GM13977 (cell line): ENCODE measurements at regions not wholly inside any gene's neighbourhood (a gene's known extent, or its start where the extent isn't known, plus 50 kb on each side); places are given as distances from the start of the nearest gene placed in this dataset.

ENCODE experiments used
- DNase-seq: peaks from one replicate; pipeline ENCODE4 v3.0.0; 2012; ENCODE audit warnings: low spot score
- in situ Hi-C: fragments of 300-500 bp; cut with MboI; formaldehyde crosslinking; loops from one replicate; pipeline ENCODE4 v1.12.0; 2022; ENCODE audit warnings: low sequenced_read_pairs, low pct_unique_long_range_greater_than_20kb, mixed read lengths, inconsistent platforms; ENCODE audit not compliant: unreplicated experiment
- TF ChIP-seq, protein P1 (sequence below): IDR thresholded peaks from 2 replicates; pipeline ENCODE4 v1.5.1; 2012; ENCODE audit warnings: mild to moderate bottlenecking, control low read depth; ENCODE audit not compliant: insufficient read depth; ENCODE audit errors: extremely low read depth, missing control alignments

DNA sequence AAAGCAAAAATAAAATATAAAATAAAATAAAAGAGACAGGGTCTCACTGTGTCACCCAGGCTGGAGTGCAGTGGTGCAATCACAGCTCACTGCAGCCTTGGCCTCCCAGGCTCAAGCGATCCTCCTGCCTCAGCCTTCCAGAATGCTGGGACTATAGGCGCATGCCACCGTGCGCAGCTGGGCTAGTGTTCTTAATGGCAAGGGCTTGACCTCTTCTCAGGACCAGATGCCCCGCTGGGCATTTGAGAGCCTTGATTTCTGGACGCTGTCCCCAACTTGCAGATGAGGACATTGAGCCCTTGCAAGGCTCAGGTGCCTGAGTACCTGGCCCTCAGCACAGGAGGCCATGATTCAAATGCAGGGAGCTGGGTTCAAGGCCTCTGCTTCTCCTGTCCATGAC is 82.6 kb downstream of the DHCR7 start:
- TF ChIP-seq, protein P1, sequence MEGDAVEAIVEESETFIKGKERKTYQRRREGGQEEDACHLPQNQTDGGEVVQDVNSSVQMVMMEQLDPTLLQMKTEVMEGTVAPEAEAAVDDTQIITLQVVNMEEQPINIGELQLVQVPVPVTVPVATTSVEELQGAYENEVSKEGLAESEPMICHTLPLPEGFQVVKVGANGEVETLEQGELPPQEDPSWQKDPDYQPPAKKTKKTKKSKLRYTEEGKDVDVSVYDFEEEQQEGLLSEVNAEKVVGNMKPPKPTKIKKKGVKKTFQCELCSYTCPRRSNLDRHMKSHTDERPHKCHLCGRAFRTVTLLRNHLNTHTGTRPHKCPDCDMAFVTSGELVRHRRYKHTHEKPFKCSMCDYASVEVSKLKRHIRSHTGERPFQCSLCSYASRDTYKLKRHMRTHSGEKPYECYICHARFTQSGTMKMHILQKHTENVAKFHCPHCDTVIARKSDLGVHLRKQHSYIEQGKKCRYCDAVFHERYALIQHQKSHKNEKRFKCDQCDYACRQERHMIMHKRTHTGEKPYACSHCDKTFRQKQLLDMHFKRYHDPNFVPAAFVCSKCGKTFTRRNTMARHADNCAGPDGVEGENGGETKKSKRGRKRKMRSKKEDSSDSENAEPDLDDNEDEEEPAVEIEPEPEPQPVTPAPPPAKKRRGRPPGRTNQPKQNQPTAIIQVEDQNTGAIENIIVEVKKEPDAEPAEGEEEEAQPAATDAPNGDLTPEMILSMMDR = no peak
- DNase-seq = no peak
- in situ Hi-C loops = no loop called here

DNA sequence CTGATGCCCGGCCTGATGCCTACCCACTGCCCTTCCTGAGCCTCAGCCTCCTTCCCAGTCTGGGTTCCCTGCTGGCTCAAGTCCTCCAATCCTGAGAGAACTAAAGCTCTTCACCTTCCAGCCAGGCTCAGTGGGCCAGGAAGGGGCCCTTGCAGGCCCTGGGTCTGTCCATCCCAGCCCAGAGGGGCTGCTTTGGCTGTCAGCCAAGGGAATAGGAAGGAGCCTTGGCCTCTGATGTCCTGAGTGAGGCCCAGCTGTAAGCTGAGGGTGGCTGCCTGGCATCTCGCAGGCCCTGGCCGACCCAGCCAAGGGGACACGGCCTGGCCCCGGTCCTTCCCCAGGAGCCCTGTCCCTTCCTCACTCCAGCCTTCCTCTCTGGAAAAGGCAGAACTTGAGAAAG is 83.4 kb downstream of the DHCR7 start:
- TF ChIP-seq, protein P1 = no peak
- DNase-seq = no peak
- in situ Hi-C loops = no loop called here

DNA sequence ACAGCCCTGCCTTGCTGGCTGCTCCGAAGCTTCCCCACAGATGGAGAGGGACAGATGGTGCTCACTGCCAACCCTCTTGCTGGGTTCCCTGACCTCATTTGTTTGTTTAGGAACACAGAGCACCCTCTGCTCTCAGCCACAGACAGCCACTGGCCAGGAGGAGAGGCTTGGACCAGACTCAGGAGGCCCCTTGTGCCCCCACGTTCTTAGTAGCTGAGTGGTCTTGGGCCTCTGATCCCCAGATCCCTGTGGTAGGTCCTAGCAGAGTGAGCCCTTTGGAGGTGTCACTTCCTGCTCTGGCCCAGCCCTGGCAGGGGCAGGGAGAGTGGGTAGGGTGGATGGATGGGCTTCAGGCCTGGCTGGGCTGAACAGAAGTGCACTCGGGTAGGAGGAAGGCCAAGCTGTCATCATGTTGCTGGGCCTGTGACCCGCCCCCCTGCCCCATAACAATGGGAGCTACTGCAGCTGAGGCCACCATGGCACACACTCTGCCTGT is 84.0 kb downstream of the DHCR7 start:
- TF ChIP-seq, protein P1 = no peak
- DNase-seq = no peak
- in situ Hi-C loops = no loop called here

DNA sequence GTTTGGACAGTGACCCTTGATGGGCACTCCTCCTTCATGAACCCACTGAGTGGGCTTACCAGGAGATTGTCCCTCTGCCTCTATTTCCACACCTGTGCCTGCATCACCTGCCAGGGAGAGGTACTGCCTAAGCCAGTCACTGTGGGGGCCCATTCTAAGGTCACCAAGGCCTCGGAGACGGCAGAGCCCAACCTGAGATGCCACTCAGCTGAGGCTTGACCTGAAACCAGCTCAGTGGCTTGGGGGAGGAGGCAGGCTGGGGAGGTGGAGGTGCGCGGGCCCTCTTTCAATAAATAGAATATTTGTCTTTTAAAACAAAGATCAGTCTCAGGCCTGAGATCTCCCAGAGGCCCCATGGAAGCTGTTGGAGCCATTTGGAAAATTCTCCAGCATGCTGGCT is 84.5 kb downstream of the DHCR7 start:
- in situ Hi-C loops = no loop called here
- TF ChIP-seq, protein P1 = no peak
- no peak for DNase-seq

DNA sequence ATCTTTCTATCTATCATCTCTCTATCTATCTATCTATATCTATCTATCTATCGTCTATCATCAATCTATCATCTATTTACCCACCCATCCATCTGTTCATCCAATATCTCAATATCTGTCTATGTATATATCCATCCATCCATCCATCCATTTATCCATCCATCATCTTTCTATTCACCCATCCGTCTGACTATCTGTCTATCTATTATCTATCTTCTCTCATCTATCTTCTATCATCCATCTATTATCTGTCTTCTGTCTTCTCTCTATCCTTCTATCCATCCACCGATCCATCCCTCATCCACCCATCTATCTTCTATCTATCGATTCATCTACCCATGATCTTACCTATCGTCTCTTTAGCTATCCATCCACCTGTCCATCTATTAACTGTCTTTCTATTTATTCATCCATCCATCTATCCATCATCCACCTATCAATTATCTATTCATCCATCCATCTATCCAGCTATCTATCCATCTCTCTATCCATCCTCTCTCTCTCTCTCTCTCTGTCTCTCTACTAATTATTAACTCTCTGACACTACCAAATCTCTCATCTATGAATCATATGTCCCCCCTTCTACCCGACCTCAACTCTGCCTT is 89.1 kb downstream of the DHCR7 start:
- no peak for DNase-seq
- TF ChIP-seq, protein P1 = no peak
- in situ Hi-C loops = no loop called here

DNA sequence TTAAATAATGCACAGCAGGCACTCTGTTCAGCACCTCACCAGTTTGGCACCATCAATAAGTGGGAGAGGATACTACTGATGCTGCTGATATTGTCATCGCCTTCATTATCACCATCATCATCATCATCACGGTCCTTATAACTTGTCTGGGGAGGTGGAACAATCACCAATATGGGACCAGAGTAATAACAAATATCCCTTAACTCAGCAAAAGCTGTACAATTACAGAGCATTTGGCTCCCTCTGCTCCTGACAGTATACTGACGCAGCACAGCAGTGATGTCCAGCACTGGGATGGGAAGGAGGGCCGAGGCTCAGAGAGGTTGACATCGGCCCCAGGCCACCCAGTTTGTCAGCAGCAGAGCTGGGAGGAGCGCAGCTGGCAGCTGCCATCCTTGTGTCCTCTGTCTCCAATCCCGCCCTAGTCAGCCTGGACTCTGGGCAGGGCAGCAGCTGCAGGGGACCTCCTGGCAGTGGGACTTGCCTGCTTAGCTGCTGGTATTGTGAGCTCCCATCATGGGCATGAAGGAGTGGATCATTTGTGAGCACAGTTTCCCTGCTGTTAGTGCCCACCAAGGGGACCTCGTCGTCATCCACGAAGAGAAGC is 90.0 kb downstream of the DHCR7 start:
- in situ Hi-C loops = no loop called here
- DNase-seq = no peak
- TF ChIP-seq, protein P1 = no peak
